Adrenal gland (tissue), 5 donors: ENCODE measurements at regions not wholly inside any gene's neighbourhood (a gene's known extent, or its start where the extent isn't known, plus 50 kb on each side); places are given as distances from the start of the nearest gene placed in this dataset.

ENCODE experiments used
- CTCF ChIP-seq, 6 experiments: fragments of 450-650 bp in 4 of 6; fragments of 200-600 bp in 2 of 6; sonication (generic) in 1 of 6; IDR thresholded peaks; 1 replicate in 5 of 6; 2 replicates in 1 of 6; pipeline versions ENCODE4 v1.5.1 to v1.8.0; 2016 to 2021; ENCODE audit warnings: antibody characterized with exemption in 6 of 6, mild to moderate bottlenecking in 2 of 6, moderate library complexity in 1 of 6
- POLR2A ChIP-seq, 2 donors: fragments of 450-650 bp; IDR thresholded peaks; one replicate each; pipeline ENCODE4 v1.6.1; 2017; ENCODE audit warnings: antibody characterized with exemption in 2 of 2, mild to moderate bottlenecking in 2 of 2, moderate library complexity in 1 of 2
- donor health status: DM: no; HTN: no; CAD: no.

GRCh38 chr5:84961193-84961592 lies 576.5 kb upstream of the EDIL3 start:
- no peak for TF ChIP-seq CTCF (IDR thresholded peaks at IDR 0.05)
- TF ChIP-seq POLR2A (IDR thresholded peaks at IDR 0.05) = no peak
